ENCODE measurements at regions not wholly inside any gene's neighbourhood (a gene's known extent, or its start where the extent isn't known, plus 50 kb on each side); places are given as distances from the start of the nearest gene placed in this dataset.
A peak's percentile ranks its signal among the peaks of the same experiment; 100 is the strongest.

- TF ChIP-seq NFIC (IDR thresholded peaks at IDR 0.05) (no peak), CREB1 (IDR thresholded peaks at IDR 0.05; ENCODE audit: low read depth) (no peak), ZBTB7A (IDR thresholded peaks at IDR 0.05; ENCODE audit: low read depth) (no peak), FOXM1 (IDR thresholded peaks at IDR 0.05; ENCODE audit: borderline replicate concordance, low read depth) (no peak), YY1 (IDR thresholded peaks at IDR 0.05; ENCODE audit: low read depth) (no peak)
- TF ChIP-seq, protein P1, sequence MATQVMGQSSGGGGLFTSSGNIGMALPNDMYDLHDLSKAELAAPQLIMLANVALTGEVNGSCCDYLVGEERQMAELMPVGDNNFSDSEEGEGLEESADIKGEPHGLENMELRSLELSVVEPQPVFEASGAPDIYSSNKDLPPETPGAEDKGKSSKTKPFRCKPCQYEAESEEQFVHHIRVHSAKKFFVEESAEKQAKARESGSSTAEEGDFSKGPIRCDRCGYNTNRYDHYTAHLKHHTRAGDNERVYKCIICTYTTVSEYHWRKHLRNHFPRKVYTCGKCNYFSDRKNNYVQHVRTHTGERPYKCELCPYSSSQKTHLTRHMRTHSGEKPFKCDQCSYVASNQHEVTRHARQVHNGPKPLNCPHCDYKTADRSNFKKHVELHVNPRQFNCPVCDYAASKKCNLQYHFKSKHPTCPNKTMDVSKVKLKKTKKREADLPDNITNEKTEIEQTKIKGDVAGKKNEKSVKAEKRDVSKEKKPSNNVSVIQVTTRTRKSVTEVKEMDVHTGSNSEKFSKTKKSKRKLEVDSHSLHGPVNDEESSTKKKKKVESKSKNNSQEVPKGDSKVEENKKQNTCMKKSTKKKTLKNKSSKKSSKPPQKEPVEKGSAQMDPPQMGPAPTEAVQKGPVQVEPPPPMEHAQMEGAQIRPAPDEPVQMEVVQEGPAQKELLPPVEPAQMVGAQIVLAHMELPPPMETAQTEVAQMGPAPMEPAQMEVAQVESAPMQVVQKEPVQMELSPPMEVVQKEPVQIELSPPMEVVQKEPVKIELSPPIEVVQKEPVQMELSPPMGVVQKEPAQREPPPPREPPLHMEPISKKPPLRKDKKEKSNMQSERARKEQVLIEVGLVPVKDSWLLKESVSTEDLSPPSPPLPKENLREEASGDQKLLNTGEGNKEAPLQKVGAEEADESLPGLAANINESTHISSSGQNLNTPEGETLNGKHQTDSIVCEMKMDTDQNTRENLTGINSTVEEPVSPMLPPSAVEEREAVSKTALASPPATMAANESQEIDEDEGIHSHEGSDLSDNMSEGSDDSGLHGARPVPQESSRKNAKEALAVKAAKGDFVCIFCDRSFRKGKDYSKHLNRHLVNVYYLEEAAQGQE (IDR thresholded peaks at IDR 0.05; ENCODE audit: low read depth), result no peak
- TF ChIP-seq, protein P2, sequence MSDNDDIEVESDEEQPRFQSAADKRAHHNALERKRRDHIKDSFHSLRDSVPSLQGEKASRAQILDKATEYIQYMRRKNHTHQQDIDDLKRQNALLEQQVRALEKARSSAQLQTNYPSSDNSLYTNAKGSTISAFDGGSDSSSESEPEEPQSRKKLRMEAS (IDR thresholded peaks at IDR 0.05), result no peak
- TF ChIP-seq, protein P3, sequence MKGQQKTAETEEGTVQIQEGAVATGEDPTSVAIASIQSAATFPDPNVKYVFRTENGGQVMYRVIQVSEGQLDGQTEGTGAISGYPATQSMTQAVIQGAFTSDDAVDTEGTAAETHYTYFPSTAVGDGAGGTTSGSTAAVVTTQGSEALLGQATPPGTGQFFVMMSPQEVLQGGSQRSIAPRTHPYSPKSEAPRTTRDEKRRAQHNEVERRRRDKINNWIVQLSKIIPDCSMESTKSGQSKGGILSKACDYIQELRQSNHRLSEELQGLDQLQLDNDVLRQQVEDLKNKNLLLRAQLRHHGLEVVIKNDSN (IDR thresholded peaks at IDR 0.05), result no peak
These were observed 338.8 kb upstream of the SEMA3D start for GRCh38 chr7:85525676-85526075.

- TF ChIP-seq, protein P2 (IDR thresholded peaks at IDR 0.05), result no peak
- TF ChIP-seq TCF12 (IDR thresholded peaks at IDR 0.05; ENCODE audit: low read depth) (no peak), EGR1 (IDR thresholded peaks at IDR 0.05) (no peak), TEAD4 (IDR thresholded peaks at IDR 0.05) (no peak)
These were observed 335.2 kb upstream of the SEMA3D start for GRCh38 chr7:85522070-85522469.

GRCh38 chr7:85521108-85521694 is 334.3 kb upstream of the SEMA3D start:
- no peak for TF ChIP-seq TAF1 (IDR thresholded peaks at IDR 0.05; ENCODE audit: low read depth)

DNA sequence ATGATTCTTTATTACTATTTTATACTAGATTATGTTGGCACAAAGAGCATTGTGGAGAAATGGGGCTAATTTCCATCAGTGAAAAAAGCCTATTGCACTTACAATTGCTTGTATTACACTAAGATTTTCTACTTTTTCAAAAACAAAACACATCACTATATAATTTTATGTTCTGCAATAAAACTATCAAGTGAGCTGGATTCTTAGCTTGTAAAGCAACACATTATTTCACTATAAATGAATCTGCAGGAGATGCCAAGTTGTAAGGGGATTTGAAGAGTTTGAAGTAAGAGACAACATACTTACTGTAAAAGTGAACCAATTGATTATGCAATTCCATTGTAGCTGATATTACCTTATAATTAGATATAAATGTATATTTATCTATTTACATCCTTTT is 333.3 kb upstream of the SEMA3D start:
- TF ChIP-seq NFIC (IDR thresholded peaks at IDR 0.05), result no peak
- TF ChIP-seq RAD21 (IDR thresholded peaks at IDR 0.05; ENCODE audit: low read depth), result no peak
- no peak for TF ChIP-seq EP300 (IDR thresholded peaks at IDR 0.05; ENCODE audit: borderline replicate concordance)
- no peak for TF ChIP-seq TEAD4 (IDR thresholded peaks at IDR 0.05)
- no peak for TF ChIP-seq YY1 (IDR thresholded peaks at IDR 0.05; ENCODE audit: low read depth)
- TF ChIP-seq CREB1 (IDR thresholded peaks at IDR 0.05; ENCODE audit: low read depth), result no peak
- no peak for TF ChIP-seq TAF1 (IDR thresholded peaks at IDR 0.05; ENCODE audit: low read depth)
- no peak for TF ChIP-seq CEBPB (IDR thresholded peaks at IDR 0.05)
- no peak for TF ChIP-seq ZBTB7A (IDR thresholded peaks at IDR 0.05; ENCODE audit: low read depth)
- no peak for TF ChIP-seq TCF12 (IDR thresholded peaks at IDR 0.05; ENCODE audit: low read depth)
- TF ChIP-seq, protein P3 (IDR thresholded peaks at IDR 0.05), result no peak

GRCh38 chr7:85516675-85517074 is 329.8 kb upstream of the SEMA3D start:
- TF ChIP-seq FOXM1 (IDR thresholded peaks at IDR 0.05; ENCODE audit: borderline replicate concordance, low read depth) (no peak), RAD21 (IDR thresholded peaks at IDR 0.05; ENCODE audit: low read depth) (no peak), TAF1 (IDR thresholded peaks at IDR 0.05; ENCODE audit: low read depth) (no peak), ZBTB7A (IDR thresholded peaks at IDR 0.05; ENCODE audit: low read depth) (no peak), TEAD4 (IDR thresholded peaks at IDR 0.05) (no peak), NFIC (IDR thresholded peaks at IDR 0.05) (no peak), YY1 (IDR thresholded peaks at IDR 0.05; ENCODE audit: low read depth) (no peak), CREB1 (IDR thresholded peaks at IDR 0.05; ENCODE audit: low read depth) (no peak), EGR1 (IDR thresholded peaks at IDR 0.05) (no peak), CEBPB (IDR thresholded peaks at IDR 0.05) (no peak), EP300 (IDR thresholded peaks at IDR 0.05; ENCODE audit: borderline replicate concordance) (no peak), TCF12 (IDR thresholded peaks at IDR 0.05; ENCODE audit: low read depth) (no peak)
- TF ChIP-seq, protein P2 (IDR thresholded peaks at IDR 0.05), result no peak
- TF ChIP-seq, protein P3 (IDR thresholded peaks at IDR 0.05), result no peak
- TF ChIP-seq, protein P1 (IDR thresholded peaks at IDR 0.05; ENCODE audit: low read depth), result no peak

GRCh38 chr7:85512790-85513189 is 325.9 kb upstream of the SEMA3D start:
- TF ChIP-seq ZBTB7A (IDR thresholded peaks at IDR 0.05; ENCODE audit: low read depth) (no peak), EGR1 (IDR thresholded peaks at IDR 0.05) (no peak), TEAD4 (IDR thresholded peaks at IDR 0.05) (0 out of 2 replicates have a peak, but pooled peaks have one; percentile 15), CEBPB (IDR thresholded peaks at IDR 0.05) (no peak), EP300 (IDR thresholded peaks at IDR 0.05; ENCODE audit: borderline replicate concordance) (no peak), NFIC (IDR thresholded peaks at IDR 0.05) (no peak), RAD21 (IDR thresholded peaks at IDR 0.05; ENCODE audit: low read depth) (no peak)
- TF ChIP-seq, protein P3 (IDR thresholded peaks at IDR 0.05), result no peak
- TF ChIP-seq, protein P2 (IDR thresholded peaks at IDR 0.05), result no peak

Measured in Ishikawa (cell line).